ENCODE measurements at regions not wholly inside any gene's neighbourhood (a gene's known extent, or its start where the extent isn't known, plus 50 kb on each side); places are given as distances from the start of the nearest gene placed in this dataset.
A peak's percentile ranks its signal among the peaks of the same experiment; 100 is the strongest.

- peak overlapping the region; percentile 75; the same call in 1 of the 2 replicates for H2AFZ ChIP-seq (ENCODE audit: low read depth)
- peak overlapping the region; percentile 73 to 79 for H3K27ac ChIP-seq (ENCODE audit: low read depth in 2 of 2, low read length in 1 of 2)
- ChIA-PET CTCF (interaction anchor here (0.8 to 1.8 kb wide), 2 partner anchors 25 to 72 kb away, joined by 3 read pairs; no protein-coding TSS in a partner anchor), POLR2A (no interaction called here)
- H3K4me2 ChIP-seq, result peak overlapping the region; percentile 60
- H3K36me3 ChIP-seq (replicated peaks in 1 of 2; ENCODE audit: control insufficient read depth in 1 of 2, insufficient read depth in 2 of 2, low read length in 1 of 2), result no peaks in the 10 kb centered on the region
- H3K9me3 ChIP-seq, result no peaks in the 10 kb centered on the region
- H3K9ac ChIP-seq, result peak overlapping the region; percentile 47
- WGBS (ENCODE audit: low lambda C conversion rate), result 25% methylated on average over 5 of the region's 5 CpGs
- peaks cover 32% of the 10 kb centered on the region for H3F3A ChIP-seq (replicated peaks; ENCODE audit: insufficient read depth)
- H3K27me3 ChIP-seq (ENCODE audit: insufficient read depth), result no peaks in the 10 kb centered on the region
- TF ChIP-seq TCF12 (IDR thresholded peaks at IDR 0.05) (peak; percentile 61), YY1 (IDR thresholded peaks at IDR 0.05; ENCODE audit: low read depth) (no peak), PBX3 (IDR thresholded peaks at IDR 0.05) (peak; percentile 73), FOSL2 (IDR thresholded peaks at IDR 0.05; ENCODE audit: borderline replicate concordance, low read depth) (peak; percentile 52; the same call in 1 of the 2 replicates), EP300 (IDR thresholded peaks at IDR 0.05; ENCODE audit: borderline replicate concordance in 1 of 2, low read depth in 1 of 2, low read length in 1 of 2) (peak in 1 of 2 experiments; percentile 52; a peak in 1 of 4 replicates), JUND (IDR thresholded peaks at IDR 0.05) (peak; percentile 50), REST (IDR thresholded peaks at IDR 0.05; ENCODE audit: low read depth, low read length) (no peak), TEAD4 (IDR thresholded peaks at IDR 0.05; ENCODE audit: borderline replicate concordance, insufficient read depth) (peak; percentile 70; the same call in 1 of the 2 replicates)
- H3K9me2 ChIP-seq, result no peaks in the 10 kb centered on the region
- H4K20me1 ChIP-seq (ENCODE audit: insufficient read depth), result no peaks in the 10 kb centered on the region
- DNase-seq, result no peak
- peaks cover 8 to 12% of the 10 kb centered on the region in 2 experiments; a peak in 3 of 4 replicates for H3K4me1 ChIP-seq (ENCODE audit: control insufficient read depth in 1 of 2, insufficient read depth in 2 of 2, low read depth in 1 of 2, low read length in 1 of 2)
- H3K79me2 ChIP-seq (ENCODE audit: insufficient read depth), result no peaks in the 10 kb centered on the region
- H3K4me3 ChIP-seq (ENCODE audit: low read depth in 2 of 2, low read length in 1 of 2), result peak overlapping the region; percentile 49 to 52; a peak in 3 of 4 replicates
These were observed 255.3 kb upstream of the IL12A start for GRCh38 chr3:159733194-159733860.

GRCh38 chr3:159734681-159735080, 254.0 kb upstream of the IL12A start:
- Histone ChIP-seq H3K27me3 (ENCODE audit: insufficient read depth) (no peaks in the 10 kb centered on the region), H3K79me2 (ENCODE audit: insufficient read depth) (no peaks in the 10 kb centered on the region), H3K9me3 (no peaks in the 10 kb centered on the region), H2AFZ (ENCODE audit: low read depth) (no peak overlapping the region), H3F3A (replicated peaks; ENCODE audit: insufficient read depth) (peaks cover 32% of the 10 kb centered on the region), H3K4me2 (no peak overlapping the region), H3K9me2 (no peaks in the 10 kb centered on the region), H3K4me3 (ENCODE audit: low read depth in 2 of 2, low read length in 1 of 2) (no peak overlapping the region), H3K4me1 (ENCODE audit: control insufficient read depth in 1 of 2, insufficient read depth in 2 of 2, low read depth in 1 of 2, low read length in 1 of 2) (peaks cover 8 to 12% of the 10 kb centered on the region in 2 experiments; a peak in 3 of 4 replicates), H3K27ac (ENCODE audit: low read depth in 2 of 2, low read length in 1 of 2) (no peak overlapping the region), H3K9ac (no peak overlapping the region), H3K36me3 (replicated peaks in 1 of 2; ENCODE audit: control insufficient read depth in 1 of 2, insufficient read depth in 2 of 2, low read length in 1 of 2) (no peaks in the 10 kb centered on the region), H4K20me1 (ENCODE audit: insufficient read depth) (no peaks in the 10 kb centered on the region)
- TF ChIP-seq REST (IDR thresholded peaks at IDR 0.05; ENCODE audit: low read depth, low read length), result no peak
- TF ChIP-seq MAX (IDR thresholded peaks at IDR 0.05; ENCODE audit: low read depth), result no peak
- no peak for TF ChIP-seq RXRA (IDR thresholded peaks at IDR 0.05; ENCODE audit: borderline replicate concordance, low read depth)
- POLR2A ChIA-PET, result no interaction called here
- DNase-seq, result no peak
- CTCF ChIA-PET, result interaction anchor here (1.0 to 1.1 kb wide), 2 partner anchors 36 to 51 kb away, joined by 3 read pairs; no protein-coding TSS in a partner anchor
- 81% methylated on average over 3 of the region's 3 CpGs for WGBS (ENCODE audit: low lambda C conversion rate)
